Neural progenitor cell (in vitro differentiated cells): ENCODE measurements at regions not wholly inside any gene's neighbourhood (a gene's known extent, or its start where the extent isn't known, plus 50 kb on each side); places are given as distances from the start of the nearest gene placed in this dataset.

ENCODE experiments used
- EZH2 ChIP-seq: fragments of 200-600 bp; sonication (generic); IDR thresholded peaks from 2 replicates; pipeline ENCODE4 v1.6.1; 2017; ENCODE audit warnings: antibody characterized with exemption, mild to moderate bottlenecking, moderate library complexity
- EZH2phosphoT487 ChIP-seq: fragments of 200-600 bp; sonication (generic); IDR thresholded peaks from 2 replicates; pipeline ENCODE4 v1.6.1; 2017; ENCODE audit warnings: antibody characterized with exemption
- TF ChIP-seq, protein P1 (sequence below): fragments of 200-600 bp; sonication (generic); IDR thresholded peaks from 2 replicates; pipeline ENCODE4 v1.5.1; 2017; ENCODE audit warnings: antibody characterized with exemption, mild to moderate bottlenecking

DNA sequence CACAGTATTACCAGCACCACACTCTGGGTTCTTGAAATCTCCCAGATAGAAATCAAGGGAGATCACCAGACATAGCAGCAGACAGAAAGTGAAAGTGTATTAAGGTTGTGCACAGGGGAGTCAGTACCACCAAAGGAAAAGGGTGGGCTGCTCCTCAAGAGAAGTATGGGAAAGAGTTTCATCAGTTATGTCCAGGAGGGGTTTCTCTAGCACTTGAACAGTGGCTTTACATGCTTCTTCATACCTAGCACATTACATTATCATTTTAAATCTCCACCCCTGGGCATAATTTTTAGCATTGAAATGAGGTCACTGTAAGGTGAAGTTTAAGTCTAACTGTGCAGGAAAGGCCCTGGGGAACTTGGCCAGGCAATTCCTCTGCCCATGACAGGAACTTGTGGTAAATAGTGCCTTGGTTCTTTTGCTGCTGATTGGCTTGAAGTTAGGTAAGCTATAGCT, 601.0 kb downstream of the NUF2 start:
- TF ChIP-seq, protein P1, sequence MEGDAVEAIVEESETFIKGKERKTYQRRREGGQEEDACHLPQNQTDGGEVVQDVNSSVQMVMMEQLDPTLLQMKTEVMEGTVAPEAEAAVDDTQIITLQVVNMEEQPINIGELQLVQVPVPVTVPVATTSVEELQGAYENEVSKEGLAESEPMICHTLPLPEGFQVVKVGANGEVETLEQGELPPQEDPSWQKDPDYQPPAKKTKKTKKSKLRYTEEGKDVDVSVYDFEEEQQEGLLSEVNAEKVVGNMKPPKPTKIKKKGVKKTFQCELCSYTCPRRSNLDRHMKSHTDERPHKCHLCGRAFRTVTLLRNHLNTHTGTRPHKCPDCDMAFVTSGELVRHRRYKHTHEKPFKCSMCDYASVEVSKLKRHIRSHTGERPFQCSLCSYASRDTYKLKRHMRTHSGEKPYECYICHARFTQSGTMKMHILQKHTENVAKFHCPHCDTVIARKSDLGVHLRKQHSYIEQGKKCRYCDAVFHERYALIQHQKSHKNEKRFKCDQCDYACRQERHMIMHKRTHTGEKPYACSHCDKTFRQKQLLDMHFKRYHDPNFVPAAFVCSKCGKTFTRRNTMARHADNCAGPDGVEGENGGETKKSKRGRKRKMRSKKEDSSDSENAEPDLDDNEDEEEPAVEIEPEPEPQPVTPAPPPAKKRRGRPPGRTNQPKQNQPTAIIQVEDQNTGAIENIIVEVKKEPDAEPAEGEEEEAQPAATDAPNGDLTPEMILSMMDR: no peak
- TF ChIP-seq EZH2: no peak
- no peak for TF ChIP-seq EZH2phosphoT487
